WTC11 (cell line): ENCODE measurements at regions not wholly inside any gene's neighbourhood (a gene's known extent, or its start where the extent isn't known, plus 50 kb on each side); places are given as distances from the start of the nearest gene placed in this dataset.

Experiments used
- ATAC-seq: fragments of 200-7000 bp; cut with Tn5 transposase; 2 replicates; pipeline ENCODE4 v1.10.0; 2021; ENCODE audit warnings: mild to moderate bottlenecking, moderate library complexity
- CTCF ChIA-PET: fragments of 300-600 bp; sonication (Branson Sonifier 250); formaldehyde crosslinking; loops from one replicate; lab custom pipeline; 2021; ENCODE audit warnings: antibody characterized with exemption; lab: Charles Lee
- POLR2A ChIA-PET: fragments of 350-600 bp; sonication (Branson Sonifier 250); formaldehyde crosslinking; loops from one replicate; lab custom pipeline; 2021; ENCODE audit warnings: antibody characterized with exemption; lab: Charles Lee
- DNase-seq: peaks from one replicate; pipeline ENCODE4 v3.0.0; 2021; ENCODE audit warnings: low spot score
- H3K27ac Mint-ChIP-seq: 2 replicates; pipeline ENCODE4 v1.8.0; 2021; ENCODE audit warnings: mixed read lengths
- H3K27me3 Mint-ChIP-seq: 2 replicates; pipeline ENCODE4 v1.8.0; 2021; ENCODE audit warnings: low read depth, mild to moderate bottlenecking, moderate library complexity, mixed read lengths
- H3K36me3 Mint-ChIP-seq: 2 replicates; pipeline ENCODE4 v1.8.0; 2021; ENCODE audit warnings: mixed read lengths
- H3K4me1 Mint-ChIP-seq: 2 replicates; pipeline ENCODE4 v1.8.0; 2022; ENCODE audit warnings: mixed read lengths
- H3K4me3 Mint-ChIP-seq: 2 replicates; pipeline ENCODE4 v1.8.0; 2021; ENCODE audit warnings: mild to moderate bottlenecking, moderate library complexity, mixed read lengths
- H3K9me3 Mint-ChIP-seq: 2 replicates; pipeline ENCODE4 v1.8.0; 2021; ENCODE audit warnings: mixed read lengths
- AFF4 ChIP-seq: sonication (generic); formaldehyde crosslinking; IDR thresholded peaks from 2 replicates; pipeline ENCODE4 v1.8.1; 2023; ENCODE audit warnings: mild to moderate bottlenecking, missing genetic modification reagents, borderline replicate concordance
- CTCF ChIP-seq: fragments of 200-600 bp; IDR thresholded peaks from 2 replicates; pipeline ENCODE4 v1.8.0; 2022; ENCODE audit warnings: antibody characterized with exemption
- E2F5 ChIP-seq: sonication (generic); formaldehyde crosslinking; IDR thresholded peaks from 2 replicates; pipeline ENCODE4 v1.8.1; 2022; ENCODE audit warnings: mild to moderate bottlenecking, moderate library complexity, missing genetic modification reagents
- GABPB1 ChIP-seq: sonication (generic); formaldehyde crosslinking; IDR thresholded peaks from 2 replicates; pipeline ENCODE4 v1.8.1; 2023; ENCODE audit warnings: mild to moderate bottlenecking, missing genetic modification reagents
- HMGA2 ChIP-seq: fragments of 250-450 bp; sonication (Bioruptor Pico); IDR thresholded peaks from 2 replicates; pipeline ENCODE4 v1.4.0; 2021; ENCODE audit warnings: mild to moderate bottlenecking, moderate library complexity
- IRF2 ChIP-seq: sonication (generic); formaldehyde crosslinking; IDR thresholded peaks from 2 replicates; pipeline ENCODE4 v1.8.0; 2022; ENCODE audit warnings: low read depth, missing genetic modification reagents, borderline replicate concordance
- KAT7 ChIP-seq: sonication (generic); formaldehyde crosslinking; IDR thresholded peaks from 2 replicates; pipeline ENCODE4 v1.8.1; 2023; ENCODE audit warnings: missing genetic modification reagents, mild to moderate bottlenecking, borderline replicate concordance
- MXD4 ChIP-seq: fragments of 250-450 bp; sonication (Bioruptor Pico); IDR thresholded peaks from 2 replicates; pipeline ENCODE4 v1.8.0; 2021; ENCODE audit warnings: mild to moderate bottlenecking, moderate library complexity, borderline replicate concordance
- NFATC4 ChIP-seq: fragments of 250-450 bp; sonication (Bioruptor Pico); IDR thresholded peaks from 2 replicates; pipeline ENCODE4 v1.9.0; 2021; ENCODE audit warnings: mild to moderate bottlenecking
- NFYB ChIP-seq: sonication (generic); formaldehyde crosslinking; conservative IDR thresholded peaks from 2 replicates; pipeline ENCODE4 v1.8.0; 2022; ENCODE audit warnings: low read depth, missing genetic modification reagents
- OVOL2 ChIP-seq: fragments of 250-450 bp; sonication (Bioruptor Pico); IDR thresholded peaks from 2 replicates; pipeline ENCODE4 v1.9.0; 2021; ENCODE audit warnings: mild to moderate bottlenecking, borderline replicate concordance
- RELA ChIP-seq: sonication (generic); formaldehyde crosslinking; IDR thresholded peaks from 2 replicates; pipeline ENCODE4 v1.8.1; 2022; ENCODE audit warnings: missing genetic modification reagents, mild to moderate bottlenecking, borderline replicate concordance
- SOX15 ChIP-seq: fragments of 250-450 bp; sonication (Bioruptor Pico); IDR thresholded peaks from 2 replicates; pipeline ENCODE4 v1.9.0; 2021; ENCODE audit warnings: mild to moderate bottlenecking
- TEAD1 ChIP-seq: sonication (generic); formaldehyde crosslinking; IDR thresholded peaks from 2 replicates; pipeline ENCODE4 v1.8.0; 2022; ENCODE audit warnings: mild to moderate bottlenecking, missing genetic modification reagents
- ZMAT4 ChIP-seq: fragments of 250-450 bp; sonication (Bioruptor Pico); IDR thresholded peaks from 2 replicates; pipeline ENCODE4 v1.9.0; 2021; ENCODE audit warnings: mild to moderate bottlenecking
- ZNF219 ChIP-seq: sonication (generic); formaldehyde crosslinking; IDR thresholded peaks from 2 replicates; pipeline ENCODE4 v1.8.0; 2023; ENCODE audit warnings: missing genetic modification reagents, mild to moderate bottlenecking, borderline replicate concordance
- ZNF281 ChIP-seq: sonication (generic); formaldehyde crosslinking; IDR thresholded peaks from 2 replicates; pipeline ENCODE4 v1.8.0; 2023; ENCODE audit warnings: mild to moderate bottlenecking, missing genetic modification reagents
- ZNF396 ChIP-seq: fragments of 250-450 bp; sonication (Bioruptor Pico); IDR thresholded peaks from 2 replicates; pipeline ENCODE4 v1.8.0; 2021; ENCODE audit warnings: mild to moderate bottlenecking, moderate library complexity, borderline replicate concordance
- ZNF416 ChIP-seq: fragments of 250-450 bp; sonication (Bioruptor Pico); IDR thresholded peaks from 2 replicates; pipeline ENCODE4 v1.9.0; 2021; ENCODE audit warnings: mild to moderate bottlenecking, inconsistent platforms
- TF ChIP-seq, protein P1 (sequence below): fragments of 250-450 bp; sonication (Bioruptor Pico); IDR thresholded peaks from 2 replicates; pipeline ENCODE4 v1.9.0; 2021; ENCODE audit warnings: mild to moderate bottlenecking, borderline replicate concordance

DNA sequence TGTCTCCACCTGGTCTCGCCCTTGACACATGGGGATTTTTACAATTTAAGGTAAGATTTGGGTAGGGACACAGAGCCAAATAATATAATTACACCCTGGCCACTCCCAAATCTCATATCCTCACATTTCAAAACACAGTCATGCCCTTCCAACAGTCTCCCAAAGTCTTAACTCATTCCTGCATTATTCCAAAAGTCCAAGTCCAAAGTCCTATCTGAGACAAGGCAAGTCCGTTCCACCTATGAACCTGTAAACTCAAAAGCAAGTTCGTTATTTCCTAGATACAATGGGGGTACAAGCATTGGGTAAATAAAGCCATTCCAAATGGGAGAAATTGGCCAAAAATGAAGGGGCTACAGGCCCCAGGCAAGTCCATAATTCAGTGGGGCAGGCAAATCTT lies 380.8 kb downstream of the CXXC4 start:
- POLR2A ChIA-PET, result no interaction called here
- no peak overlapping the region for H3K27ac Mint-ChIP-seq
- no peak for DNase-seq
- ATAC-seq, result no peak
- no peaks in the 10 kb centered on the region for H3K4me1 Mint-ChIP-seq
- H3K27me3 Mint-ChIP-seq, result no peaks in the 10 kb centered on the region
- H3K36me3 Mint-ChIP-seq, result peaks cover 28% of the 10 kb centered on the region
- H3K4me3 Mint-ChIP-seq, result no peak overlapping the region
- H3K9me3 Mint-ChIP-seq, result peaks cover 39% of the 10 kb centered on the region
- no peak for TF ChIP-seq IRF2 (CRISPR knock-in tag)
- no peak for TF ChIP-seq ZNF281 (CRISPR knock-in tag)
- TF ChIP-seq NFATC4 (CRISPR knock-in tag), result no peak
- no peak for TF ChIP-seq RELA (CRISPR knock-in tag)
- TF ChIP-seq HMGA2 (CRISPR knock-in tag), result no peak
- TF ChIP-seq SOX15 (CRISPR knock-in tag), result no peak
- TF ChIP-seq OVOL2 (CRISPR knock-in tag), result no peak
- no peak for TF ChIP-seq KAT7 (CRISPR knock-in tag)
- no peak for TF ChIP-seq GABPB1 (CRISPR knock-in tag)
- TF ChIP-seq AFF4 (CRISPR knock-in tag), result no peak
- TF ChIP-seq E2F5, result no peak
- TF ChIP-seq MXD4, result no peak
- no peak for TF ChIP-seq ZNF396 (CRISPR knock-in tag)
- TF ChIP-seq ZMAT4 (CRISPR knock-in tag), result no peak
- no peak for TF ChIP-seq ZNF219 (CRISPR knock-in tag)
- TF ChIP-seq ZNF416 (CRISPR knock-in tag), result no peak
- TF ChIP-seq, protein P1, sequence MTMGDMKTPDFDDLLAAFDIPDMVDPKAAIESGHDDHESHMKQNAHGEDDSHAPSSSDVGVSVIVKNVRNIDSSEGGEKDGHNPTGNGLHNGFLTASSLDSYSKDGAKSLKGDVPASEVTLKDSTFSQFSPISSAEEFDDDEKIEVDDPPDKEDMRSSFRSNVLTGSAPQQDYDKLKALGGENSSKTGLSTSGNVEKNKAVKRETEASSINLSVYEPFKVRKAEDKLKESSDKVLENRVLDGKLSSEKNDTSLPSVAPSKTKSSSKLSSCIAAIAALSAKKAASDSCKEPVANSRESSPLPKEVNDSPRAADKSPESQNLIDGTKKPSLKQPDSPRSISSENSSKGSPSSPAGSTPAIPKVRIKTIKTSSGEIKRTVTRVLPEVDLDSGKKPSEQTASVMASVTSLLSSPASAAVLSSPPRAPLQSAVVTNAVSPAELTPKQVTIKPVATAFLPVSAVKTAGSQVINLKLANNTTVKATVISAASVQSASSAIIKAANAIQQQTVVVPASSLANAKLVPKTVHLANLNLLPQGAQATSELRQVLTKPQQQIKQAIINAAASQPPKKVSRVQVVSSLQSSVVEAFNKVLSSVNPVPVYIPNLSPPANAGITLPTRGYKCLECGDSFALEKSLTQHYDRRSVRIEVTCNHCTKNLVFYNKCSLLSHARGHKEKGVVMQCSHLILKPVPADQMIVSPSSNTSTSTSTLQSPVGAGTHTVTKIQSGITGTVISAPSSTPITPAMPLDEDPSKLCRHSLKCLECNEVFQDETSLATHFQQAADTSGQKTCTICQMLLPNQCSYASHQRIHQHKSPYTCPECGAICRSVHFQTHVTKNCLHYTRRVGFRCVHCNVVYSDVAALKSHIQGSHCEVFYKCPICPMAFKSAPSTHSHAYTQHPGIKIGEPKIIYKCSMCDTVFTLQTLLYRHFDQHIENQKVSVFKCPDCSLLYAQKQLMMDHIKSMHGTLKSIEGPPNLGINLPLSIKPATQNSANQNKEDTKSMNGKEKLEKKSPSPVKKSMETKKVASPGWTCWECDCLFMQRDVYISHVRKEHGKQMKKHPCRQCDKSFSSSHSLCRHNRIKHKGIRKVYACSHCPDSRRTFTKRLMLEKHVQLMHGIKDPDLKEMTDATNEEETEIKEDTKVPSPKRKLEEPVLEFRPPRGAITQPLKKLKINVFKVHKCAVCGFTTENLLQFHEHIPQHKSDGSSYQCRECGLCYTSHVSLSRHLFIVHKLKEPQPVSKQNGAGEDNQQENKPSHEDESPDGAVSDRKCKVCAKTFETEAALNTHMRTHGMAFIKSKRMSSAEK (CRISPR knock-in tag), result no peak
- no peak for TF ChIP-seq CTCF
- TF ChIP-seq NFYB (CRISPR knock-in tag), result no peak
- TF ChIP-seq TEAD1 (CRISPR knock-in tag), result no peak
- CTCF ChIA-PET, result no interaction called here
